Ascending aorta (tissue), 2 donors: ENCODE measurements at regions not wholly inside any gene's neighbourhood (a gene's known extent, or its start where the extent isn't known, plus 50 kb on each side); places are given as distances from the start of the nearest gene placed in this dataset.

Source experiments
- DNase-seq, 2 donors: peaks; one replicate each; pipeline ENCODE4 v3.0.0-alpha.2; 2019; ENCODE audit warnings: low spot score in 2 of 2
- H3K27ac ChIP-seq, 2 donors: fragments of 200-600 bp; sonication (generic); one replicate each; pipeline ENCODE4 v1.5.1; 2016 to 2017; ENCODE audit warnings: mild to moderate bottlenecking in 1 of 2
- H3K27me3 ChIP-seq: fragments of 200-600 bp; sonication (generic); one replicate; pipeline ENCODE4 v1.5.1; 2017
- H3K36me3 ChIP-seq, 2 donors: fragments of 200-600 bp; sonication (generic); one replicate each; pipeline ENCODE4 v1.5.1; 2016
- H3K4me1 ChIP-seq, 2 donors: fragments of 200-600 bp; sonication (generic); one replicate each; pipeline ENCODE4 v1.5.1; 2016 to 2017; ENCODE audit warnings: mild to moderate bottlenecking in 1 of 2
- H3K4me3 ChIP-seq, 2 donors: fragments of 200-600 bp; sonication (generic); one replicate each; pipeline ENCODE4 v1.5.1; 2016 to 2017; ENCODE audit warnings: mild to moderate bottlenecking in 1 of 2
- H3K9me3 ChIP-seq, 2 donors: fragments of 200-600 bp; sonication (generic); one replicate each; pipeline ENCODE4 v1.5.1; 2016
- intact Hi-C: fragments of 100-400 bp; cut with DNase I; formaldehyde crosslinking; loops from one replicate; pipeline ENCODE4 v1.15.1; 2023
- TF ChIP-seq, protein P1 (sequence below), 3 experiments: fragments of 200-600 bp in 2 of 3; fragments of 450-650 bp in 1 of 3; sonication (generic) in 2 of 3; IDR thresholded peaks; one replicate each; pipeline ENCODE4 v1.5.1; 2016 to 2019; ENCODE audit warnings: antibody characterized with exemption in 3 of 3, mild to moderate bottlenecking in 1 of 3, moderate library complexity in 1 of 3

DNA sequence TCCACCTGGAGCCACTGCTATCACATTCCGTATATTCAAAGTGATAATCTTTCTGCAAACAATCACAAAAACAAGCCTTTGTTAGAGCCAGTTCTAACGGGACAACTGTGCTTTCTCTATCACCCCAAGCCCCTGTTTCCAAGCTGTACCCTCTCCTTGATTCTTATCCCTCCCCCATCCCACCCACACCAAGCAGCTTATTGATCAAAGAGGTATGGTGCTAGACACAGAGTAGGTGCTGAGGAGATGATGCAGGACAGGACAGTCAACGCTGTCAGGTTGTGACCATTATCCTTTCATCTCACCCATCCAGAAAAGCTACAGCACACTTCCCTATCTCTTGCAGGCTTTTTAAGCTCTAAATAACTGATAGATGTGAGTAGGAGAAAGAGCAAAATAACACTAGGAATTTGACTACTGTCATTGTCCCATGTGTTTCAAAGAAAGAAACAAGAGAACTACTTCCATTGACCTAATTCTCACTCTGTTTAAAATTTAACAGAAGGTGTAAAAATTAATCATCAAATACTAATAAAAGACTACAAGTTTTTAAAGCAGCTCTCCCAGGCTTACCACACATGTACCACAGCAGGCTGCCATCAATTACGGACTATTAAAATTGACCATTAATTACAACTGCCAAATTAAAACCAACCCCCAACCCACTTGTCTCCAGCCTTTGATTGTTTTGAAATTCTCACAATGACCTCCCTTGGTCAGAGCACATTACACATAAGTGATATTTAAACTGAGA lies 94.3 kb downstream of the ELAPOR2 start:
- no peak for DNase-seq
- H3K27ac ChIP-seq = no peak overlapping the region

DNA sequence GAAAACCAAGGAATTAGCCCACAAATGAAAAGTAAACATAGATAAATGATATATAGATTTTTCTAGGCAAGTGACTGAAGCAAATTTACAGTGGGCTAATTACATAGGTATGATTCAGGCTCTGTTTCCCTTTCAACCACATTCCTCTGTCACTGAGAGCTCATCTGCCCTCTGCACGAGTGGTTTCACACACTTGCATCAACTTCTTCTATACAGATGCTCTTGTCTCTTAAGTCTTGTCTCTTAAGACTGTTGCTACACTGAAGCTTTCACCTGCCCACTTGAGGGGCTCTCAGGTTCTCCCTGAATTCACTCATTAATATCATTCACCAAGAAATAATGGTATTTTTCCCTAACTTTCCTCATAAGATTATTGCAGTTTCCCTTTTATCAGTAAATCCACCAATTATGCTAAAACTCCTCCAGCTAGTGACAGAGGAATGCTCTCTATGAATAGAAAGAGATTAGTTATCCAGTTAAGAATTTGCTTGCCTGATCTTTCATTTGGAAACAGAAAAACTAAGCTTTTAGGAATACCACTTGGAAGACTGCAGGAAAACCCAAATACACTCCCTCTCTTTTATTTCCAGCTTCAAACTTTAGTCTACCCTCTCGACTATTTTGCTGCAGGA lies 95.7 kb downstream of the ELAPOR2 start:
- no peaks in the 10 kb centered on the region for H3K4me1 ChIP-seq
- H3K9me3 ChIP-seq = no peaks in the 10 kb centered on the region
- no peak overlapping the region for H3K4me3 ChIP-seq
- DNase-seq = no peak
- TF ChIP-seq, protein P1, sequence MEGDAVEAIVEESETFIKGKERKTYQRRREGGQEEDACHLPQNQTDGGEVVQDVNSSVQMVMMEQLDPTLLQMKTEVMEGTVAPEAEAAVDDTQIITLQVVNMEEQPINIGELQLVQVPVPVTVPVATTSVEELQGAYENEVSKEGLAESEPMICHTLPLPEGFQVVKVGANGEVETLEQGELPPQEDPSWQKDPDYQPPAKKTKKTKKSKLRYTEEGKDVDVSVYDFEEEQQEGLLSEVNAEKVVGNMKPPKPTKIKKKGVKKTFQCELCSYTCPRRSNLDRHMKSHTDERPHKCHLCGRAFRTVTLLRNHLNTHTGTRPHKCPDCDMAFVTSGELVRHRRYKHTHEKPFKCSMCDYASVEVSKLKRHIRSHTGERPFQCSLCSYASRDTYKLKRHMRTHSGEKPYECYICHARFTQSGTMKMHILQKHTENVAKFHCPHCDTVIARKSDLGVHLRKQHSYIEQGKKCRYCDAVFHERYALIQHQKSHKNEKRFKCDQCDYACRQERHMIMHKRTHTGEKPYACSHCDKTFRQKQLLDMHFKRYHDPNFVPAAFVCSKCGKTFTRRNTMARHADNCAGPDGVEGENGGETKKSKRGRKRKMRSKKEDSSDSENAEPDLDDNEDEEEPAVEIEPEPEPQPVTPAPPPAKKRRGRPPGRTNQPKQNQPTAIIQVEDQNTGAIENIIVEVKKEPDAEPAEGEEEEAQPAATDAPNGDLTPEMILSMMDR (IDR thresholded peaks at IDR 0.05) = no peak
- H3K36me3 ChIP-seq = no peaks in the 10 kb centered on the region
- intact Hi-C loops = no loop called here
- H3K27ac ChIP-seq = no peak overlapping the region
- no peaks in the 10 kb centered on the region for H3K27me3 ChIP-seq

More for the DNA sequence above, 94.3 kb downstream of the ELAPOR2 start:
- H3K9me3 ChIP-seq = no peaks in the 10 kb centered on the region
- TF ChIP-seq, protein P1 (IDR thresholded peaks at IDR 0.05) = no peak
- intact Hi-C loops = no loop called here
- H3K4me3 ChIP-seq = no peak overlapping the region
- H3K36me3 ChIP-seq = no peaks in the 10 kb centered on the region
- no peaks in the 10 kb centered on the region for H3K4me1 ChIP-seq
- H3K27me3 ChIP-seq = no peaks in the 10 kb centered on the region

DNA sequence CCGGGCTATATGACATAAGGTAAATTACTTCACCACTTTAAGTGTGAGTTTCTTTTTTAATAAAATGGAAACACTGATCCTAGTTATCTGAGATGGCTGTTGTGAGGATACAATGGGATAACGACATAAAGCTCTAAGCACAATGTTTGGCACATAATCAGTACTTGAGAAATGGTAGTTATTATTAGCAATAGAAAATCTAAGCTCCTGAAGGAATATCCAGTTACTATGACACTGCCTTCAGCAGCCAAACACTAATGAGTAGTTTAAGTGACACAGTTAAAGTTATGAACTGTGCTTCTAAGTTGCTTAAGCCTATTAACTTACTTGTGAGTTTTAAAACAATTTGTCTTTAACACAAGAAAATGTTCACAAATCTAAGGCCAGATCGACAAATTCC lies 96.8 kb downstream of the ELAPOR2 start:
- H3K9me3 ChIP-seq = no peaks in the 10 kb centered on the region
- no peaks in the 10 kb centered on the region for H3K27me3 ChIP-seq
- H3K27ac ChIP-seq = no peak overlapping the region
- TF ChIP-seq, protein P1 (IDR thresholded peaks at IDR 0.05) = no peak
- no peak for DNase-seq
- H3K4me3 ChIP-seq = no peak overlapping the region
- no peaks in the 10 kb centered on the region for H3K4me1 ChIP-seq
- intact Hi-C loops = no loop called here
- H3K36me3 ChIP-seq = no peaks in the 10 kb centered on the region

DNA sequence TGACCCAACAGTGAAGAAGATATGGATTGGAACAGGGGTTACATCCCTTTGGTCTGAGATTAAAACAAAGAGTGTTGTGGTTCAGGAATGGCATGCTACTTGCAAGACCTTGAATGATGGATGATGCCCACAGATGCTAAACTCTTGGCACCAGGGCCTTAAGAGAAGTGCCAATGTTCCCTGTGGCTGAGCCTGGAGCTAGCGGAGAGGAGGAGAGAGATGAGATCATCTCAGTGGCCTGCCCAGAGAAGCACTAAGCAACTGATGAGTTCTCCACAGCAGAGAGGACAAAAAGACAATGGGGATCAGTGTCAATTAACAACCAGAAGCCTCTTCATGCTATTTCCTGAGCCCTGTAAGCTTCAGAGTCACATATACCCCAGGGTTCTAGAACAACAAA lies 97.8 kb downstream of the ELAPOR2 start:
- DNase-seq = no peak

DNA sequence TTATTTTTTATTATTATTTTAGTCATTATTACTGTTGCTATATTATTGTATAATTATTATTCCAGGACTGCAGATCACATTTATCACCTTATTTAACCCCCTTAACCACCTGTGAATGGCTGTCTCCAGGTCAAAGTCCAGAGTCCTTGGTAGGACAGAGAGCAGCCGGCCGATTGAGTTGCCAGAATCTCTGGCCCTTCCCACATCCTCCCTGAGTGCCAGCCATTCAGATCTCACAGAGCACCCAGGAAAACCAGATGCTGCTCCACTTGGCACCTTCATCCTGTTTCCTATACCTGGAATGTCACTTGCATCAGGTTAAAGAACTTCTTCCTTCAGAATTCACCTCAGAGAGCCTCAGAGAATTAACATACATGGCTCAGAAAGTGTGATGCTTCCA lies 101.1 kb downstream of the ELAPOR2 start:
- H3K36me3 ChIP-seq = no peaks in the 10 kb centered on the region
- TF ChIP-seq, protein P1 (IDR thresholded peaks at IDR 0.05) = no peak
- no peak overlapping the region for H3K27ac ChIP-seq
- intact Hi-C loops = no loop called here
- no peaks in the 10 kb centered on the region for H3K27me3 ChIP-seq
- DNase-seq = no peak
- H3K4me1 ChIP-seq = no peaks in the 10 kb centered on the region
- no peaks in the 10 kb centered on the region for H3K9me3 ChIP-seq
- no peak overlapping the region for H3K4me3 ChIP-seq

More for the DNA sequence above, 97.8 kb downstream of the ELAPOR2 start:
- H3K27me3 ChIP-seq = no peaks in the 10 kb centered on the region
- no peaks in the 10 kb centered on the region for H3K36me3 ChIP-seq
- TF ChIP-seq, protein P1 (IDR thresholded peaks at IDR 0.05) = no peak
- no peak overlapping the region for H3K4me3 ChIP-seq
- no peak overlapping the region for H3K27ac ChIP-seq
- intact Hi-C loops = no loop called here
- no peaks in the 10 kb centered on the region for H3K4me1 ChIP-seq
- no peaks in the 10 kb centered on the region for H3K9me3 ChIP-seq
